Osteocyte (in vitro differentiated cells): ENCODE measurements at regions not wholly inside any gene's neighbourhood (a gene's known extent, or its start where the extent isn't known, plus 50 kb on each side); places are given as distances from the start of the nearest gene placed in this dataset.
A peak's percentile ranks its signal among the peaks of the same experiment; 100 is the strongest.

Experiments used
- DNase-seq: peaks from one replicate; pipeline ENCODE4 v3.0.0; 2021; ENCODE audit warnings: mixed read lengths; ENCODE audit not compliant: unreplicated experiment; ENCODE audit errors: extremely low spot score
- H3K27ac Mint-ChIP-seq: one replicate; pipeline ENCODE4 v1.8.0; 2021; ENCODE audit warnings: mild to moderate bottlenecking, mixed read lengths; ENCODE audit not compliant: unreplicated experiment
- H3K27me3 Mint-ChIP-seq: one replicate; pipeline ENCODE4 v1.8.0; 2021; ENCODE audit warnings: mixed read lengths; ENCODE audit not compliant: unreplicated experiment
- H3K36me3 Mint-ChIP-seq: one replicate; pipeline ENCODE4 v1.8.0; 2021; ENCODE audit warnings: mixed read lengths; ENCODE audit not compliant: unreplicated experiment
- H3K4me1 Mint-ChIP-seq: one replicate; pipeline ENCODE4 v1.8.0; 2021; ENCODE audit warnings: mixed read lengths; ENCODE audit not compliant: unreplicated experiment
- H3K4me3 Mint-ChIP-seq: one replicate; pipeline ENCODE4 v1.8.0; 2021; ENCODE audit warnings: mild to moderate bottlenecking, moderate library complexity, mixed read lengths; ENCODE audit not compliant: unreplicated experiment
- H3K9me3 Mint-ChIP-seq: one replicate; pipeline ENCODE4 v1.8.0; 2021; ENCODE audit warnings: mixed read lengths; ENCODE audit not compliant: unreplicated experiment
- CTCF ChIP-seq: fragments of 200-600 bp; sonication (generic); IDR thresholded peaks from 2 replicates; pipeline ENCODE4 v1.5.0; 2021; ENCODE audit warnings: antibody characterized with exemption, mild to moderate bottlenecking, moderate library complexity

- no peaks in the 10 kb centered on the region for H3K27me3 Mint-ChIP-seq
- DNase-seq = no peak
- no peaks in the 10 kb centered on the region for H3K4me1 Mint-ChIP-seq
- H3K36me3 Mint-ChIP-seq = no peaks in the 10 kb centered on the region
- no peak for TF ChIP-seq CTCF
- no peak overlapping the region for H3K27ac Mint-ChIP-seq
- no peaks in the 10 kb centered on the region for H3K9me3 Mint-ChIP-seq
- no peak overlapping the region for H3K4me3 Mint-ChIP-seq
Measured at GRCh38 chr1:37174341-37174740, 140.0 kb upstream of the GRIK3 start.

- no peak for TF ChIP-seq CTCF
- no peak overlapping the region for H3K27ac Mint-ChIP-seq
- DNase-seq = no peak
- H3K4me3 Mint-ChIP-seq = no peak overlapping the region
- no peaks in the 10 kb centered on the region for H3K27me3 Mint-ChIP-seq
- no peaks in the 10 kb centered on the region for H3K36me3 Mint-ChIP-seq
- no peaks in the 10 kb centered on the region for H3K9me3 Mint-ChIP-seq
- no peaks in the 10 kb centered on the region for H3K4me1 Mint-ChIP-seq
Measured at GRCh38 chr1:37174876-37175275, 140.6 kb upstream of the GRIK3 start.

- Mint-ChIP-seq H3K9me3 (no peaks in the 10 kb centered on the region), H3K4me1 (no peaks in the 10 kb centered on the region), H3K36me3 (no peaks in the 10 kb centered on the region), H3K27me3 (no peaks in the 10 kb centered on the region), H3K27ac (no peak overlapping the region), H3K4me3 (no peak overlapping the region)
- TF ChIP-seq CTCF = no peak
- peak; percentile 69 for DNase-seq
Measured at GRCh38 chr1:37175666-37176215, 141.4 kb upstream of the GRIK3 start.

GRCh38 chr1:37176269-37176668 is 142.0 kb upstream of the GRIK3 start:
- no peak overlapping the region for H3K27ac Mint-ChIP-seq

More at GRCh38 chr1:37176269-37176668, 142.0 kb upstream of the GRIK3 start:
- no peak overlapping the region for H3K4me3 Mint-ChIP-seq
- H3K4me1 Mint-ChIP-seq = no peaks in the 10 kb centered on the region
- TF ChIP-seq CTCF = no peak
- no peaks in the 10 kb centered on the region for H3K9me3 Mint-ChIP-seq
- H3K36me3 Mint-ChIP-seq = no peaks in the 10 kb centered on the region
- peak; percentile 70 for DNase-seq
- no peaks in the 10 kb centered on the region for H3K27me3 Mint-ChIP-seq
